Ishikawa (cell line): ENCODE measurements at regions not wholly inside any gene's neighbourhood (a gene's known extent, or its start where the extent isn't known, plus 50 kb on each side); places are given as distances from the start of the nearest gene placed in this dataset.

Experiments used
- CEBPB ChIP-seq: IDR thresholded peaks from 2 replicates; pipeline ENCODE4 v1.6.1; 2012
- EP300 ChIP-seq: IDR thresholded peaks from 2 replicates; pipeline ENCODE4 v1.6.1; 2012; ENCODE audit warnings: borderline replicate concordance
- RAD21 ChIP-seq: IDR thresholded peaks from 2 replicates; pipeline ENCODE4 v1.6.1; 2012; ENCODE audit warnings: low read depth
- TCF12 ChIP-seq: IDR thresholded peaks from 2 replicates; pipeline ENCODE4 v1.6.1; 2012; ENCODE audit warnings: low read depth
- YY1 ChIP-seq: IDR thresholded peaks from 2 replicates; pipeline ENCODE4 v1.6.1; 2012; ENCODE audit warnings: low read depth
- ZBTB7A ChIP-seq: IDR thresholded peaks from 2 replicates; pipeline ENCODE4 v1.6.1; 2012; ENCODE audit warnings: low read depth

GRCh38 chr3:40768536-40768935 is 243.8 kb downstream of the ZNF621 start:
- TF ChIP-seq YY1 (no peak), TCF12 (no peak), EP300 (no peak), CEBPB (no peak), ZBTB7A (no peak), RAD21 (no peak)
